ENCODE measurements at regions not wholly inside any gene's neighbourhood (a gene's known extent, or its start where the extent isn't known, plus 50 kb on each side); places are given as distances from the start of the nearest gene placed in this dataset.

GRCh38 chr5:57568136-57568535 lies 85.5 kb upstream of the ACTBL2 start:
- TF ChIP-seq CTCF (IDR thresholded peaks at IDR 0.05) (no peak), POLR2AphosphoS5 (IDR thresholded peaks at IDR 0.05) (no peak), POLR2A (IDR thresholded peaks at IDR 0.05) (no peak)
